ENCODE measurements at regions not wholly inside any gene's neighbourhood (a gene's known extent, or its start where the extent isn't known, plus 50 kb on each side); places are given as distances from the start of the nearest gene placed in this dataset.

DNA sequence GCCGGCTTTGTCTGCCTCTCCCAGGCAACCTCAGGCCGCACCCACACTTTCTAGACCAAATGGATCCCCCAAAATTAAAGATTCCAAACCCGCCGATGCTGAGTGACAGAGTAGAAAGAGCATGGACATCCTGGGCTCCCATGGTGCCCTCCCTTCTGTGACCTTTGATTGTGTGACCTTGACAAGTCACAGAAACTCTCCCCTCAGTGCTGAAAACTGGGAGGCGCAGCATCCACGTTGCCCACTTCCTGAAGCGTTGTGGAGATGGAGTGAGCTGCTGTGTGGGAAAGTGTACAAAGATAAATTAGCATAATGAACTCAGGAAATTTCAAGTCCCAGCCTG, 74.4 kb upstream of the MFGE8 start:
- TF ChIP-seq, protein P1, sequence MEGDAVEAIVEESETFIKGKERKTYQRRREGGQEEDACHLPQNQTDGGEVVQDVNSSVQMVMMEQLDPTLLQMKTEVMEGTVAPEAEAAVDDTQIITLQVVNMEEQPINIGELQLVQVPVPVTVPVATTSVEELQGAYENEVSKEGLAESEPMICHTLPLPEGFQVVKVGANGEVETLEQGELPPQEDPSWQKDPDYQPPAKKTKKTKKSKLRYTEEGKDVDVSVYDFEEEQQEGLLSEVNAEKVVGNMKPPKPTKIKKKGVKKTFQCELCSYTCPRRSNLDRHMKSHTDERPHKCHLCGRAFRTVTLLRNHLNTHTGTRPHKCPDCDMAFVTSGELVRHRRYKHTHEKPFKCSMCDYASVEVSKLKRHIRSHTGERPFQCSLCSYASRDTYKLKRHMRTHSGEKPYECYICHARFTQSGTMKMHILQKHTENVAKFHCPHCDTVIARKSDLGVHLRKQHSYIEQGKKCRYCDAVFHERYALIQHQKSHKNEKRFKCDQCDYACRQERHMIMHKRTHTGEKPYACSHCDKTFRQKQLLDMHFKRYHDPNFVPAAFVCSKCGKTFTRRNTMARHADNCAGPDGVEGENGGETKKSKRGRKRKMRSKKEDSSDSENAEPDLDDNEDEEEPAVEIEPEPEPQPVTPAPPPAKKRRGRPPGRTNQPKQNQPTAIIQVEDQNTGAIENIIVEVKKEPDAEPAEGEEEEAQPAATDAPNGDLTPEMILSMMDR (IDR thresholded peaks at IDR 0.05; ENCODE audit: insufficient read depth, low read depth, low read length, missing control alignments): no peak
- DNase-seq (ENCODE audit: low read depth): no peak
- no peak overlapping the region for H3K4me3 ChIP-seq (ENCODE audit: low read length)

DNA sequence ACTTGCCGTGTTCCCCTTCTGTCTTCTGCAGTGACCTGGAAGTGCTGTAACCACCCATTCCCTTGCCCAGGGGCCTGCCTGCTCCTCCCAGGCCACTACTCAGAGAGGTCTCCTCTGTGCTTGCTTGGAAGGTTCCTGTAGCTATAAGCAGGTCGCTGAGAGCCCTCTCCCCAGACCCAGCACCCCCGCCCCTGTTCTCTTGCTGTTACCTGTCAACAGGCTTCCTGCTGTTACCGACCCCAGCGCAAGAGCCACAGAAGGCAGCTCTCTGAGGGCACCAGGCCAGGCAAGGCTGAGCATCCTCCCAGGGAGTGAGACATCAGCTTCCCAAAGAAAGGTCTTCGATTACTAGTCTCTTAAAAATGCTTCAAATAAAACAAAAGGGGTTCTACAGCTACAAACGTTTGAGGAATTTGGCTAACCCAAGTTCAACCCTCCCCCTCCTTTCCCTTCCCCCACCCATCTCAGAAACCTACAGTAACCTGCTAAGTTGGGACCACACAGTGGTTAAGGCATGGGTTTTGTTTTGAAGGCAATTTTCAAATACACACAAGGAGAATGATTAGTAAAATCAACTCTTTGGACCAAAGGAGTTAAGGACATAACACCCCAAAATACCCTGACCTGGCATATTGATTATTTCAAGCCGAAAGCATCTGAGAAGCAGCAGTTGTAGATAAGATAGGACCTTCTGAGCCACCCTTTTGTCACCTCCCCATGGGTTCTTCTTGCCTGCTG, 74.9 kb upstream of the MFGE8 start:
- H3K4me3 ChIP-seq (ENCODE audit: low read length): no peak overlapping the region
- no peak for DNase-seq (ENCODE audit: low read depth)
- TF ChIP-seq, protein P1 (IDR thresholded peaks at IDR 0.05; ENCODE audit: insufficient read depth, low read depth, low read length, missing control alignments): no peak

DNA sequence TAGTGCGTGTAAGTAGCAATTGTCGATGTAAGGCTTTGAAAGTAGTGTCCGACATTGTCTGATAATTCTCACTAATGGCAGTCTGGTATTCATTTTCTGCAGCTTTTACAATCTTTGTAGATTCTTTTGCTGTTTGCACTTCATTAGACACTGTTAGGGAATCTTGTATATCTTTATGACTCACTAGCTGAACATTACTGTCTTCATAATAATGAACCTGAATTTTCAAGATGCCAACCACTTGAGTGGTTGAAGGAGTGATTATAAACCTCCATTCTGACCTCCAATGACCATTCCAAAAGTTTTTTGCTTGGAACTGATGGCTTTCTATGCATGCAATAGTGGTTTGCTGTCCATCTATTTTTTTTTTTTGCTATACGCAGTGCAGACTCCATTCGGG, 76.4 kb upstream of the MFGE8 start:
- no peak for DNase-seq (ENCODE audit: low read depth)
- TF ChIP-seq, protein P1 (IDR thresholded peaks at IDR 0.05; ENCODE audit: insufficient read depth, low read depth, low read length, missing control alignments): no peak
- H3K4me3 ChIP-seq (ENCODE audit: low read length): no peak overlapping the region

DNA sequence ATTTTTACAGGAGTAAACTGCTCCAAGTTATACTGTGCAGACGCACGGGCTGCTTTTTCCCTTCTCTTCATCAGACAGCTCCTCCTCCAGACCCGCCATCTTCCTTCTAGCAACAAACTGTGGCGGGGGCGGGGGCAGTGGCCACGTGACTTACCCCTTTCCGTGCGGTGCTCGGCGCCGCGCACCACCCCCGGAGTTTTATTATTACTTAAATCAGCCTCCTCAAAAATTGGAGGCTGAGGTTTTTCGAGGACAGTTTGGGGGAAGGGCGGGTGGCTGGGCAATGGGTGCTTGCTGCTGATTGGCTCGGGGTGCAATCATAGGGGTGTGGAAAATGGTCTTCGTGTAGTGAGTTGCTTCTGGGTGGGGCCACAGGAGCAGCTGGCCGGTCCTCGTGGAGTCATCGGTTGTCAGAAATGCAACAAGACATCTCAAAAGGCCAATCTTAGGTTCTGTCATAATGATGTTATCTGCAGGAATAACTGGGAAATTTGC, 77.1 kb upstream of the MFGE8 start:
- DNase-seq (ENCODE audit: low read depth): no peak
- TF ChIP-seq, protein P1 (IDR thresholded peaks at IDR 0.05; ENCODE audit: insufficient read depth, low read depth, low read length, missing control alignments): no peak
- no peak overlapping the region for H3K4me3 ChIP-seq (ENCODE audit: low read length)

DNA sequence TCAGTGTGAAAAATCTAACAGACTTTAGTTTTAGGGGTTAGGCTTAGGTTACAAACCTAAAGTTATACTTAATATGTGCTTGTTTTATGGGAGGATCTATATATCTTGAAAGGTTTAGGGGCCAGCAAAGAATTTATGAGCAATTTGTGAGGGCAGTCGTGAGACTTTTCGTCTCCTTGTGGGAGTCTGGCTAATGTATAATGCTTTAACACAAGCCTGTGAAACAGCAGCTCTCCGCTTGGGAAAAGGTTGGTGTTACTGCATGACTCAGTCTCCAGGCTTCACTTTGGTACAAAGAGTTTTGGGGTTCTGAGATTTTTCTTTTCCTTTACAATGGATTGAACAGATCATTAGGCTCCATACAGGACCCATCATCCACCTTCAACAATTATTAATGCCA, 79.0 kb upstream of the MFGE8 start:
- no peak for DNase-seq (ENCODE audit: low read depth)

DNA sequence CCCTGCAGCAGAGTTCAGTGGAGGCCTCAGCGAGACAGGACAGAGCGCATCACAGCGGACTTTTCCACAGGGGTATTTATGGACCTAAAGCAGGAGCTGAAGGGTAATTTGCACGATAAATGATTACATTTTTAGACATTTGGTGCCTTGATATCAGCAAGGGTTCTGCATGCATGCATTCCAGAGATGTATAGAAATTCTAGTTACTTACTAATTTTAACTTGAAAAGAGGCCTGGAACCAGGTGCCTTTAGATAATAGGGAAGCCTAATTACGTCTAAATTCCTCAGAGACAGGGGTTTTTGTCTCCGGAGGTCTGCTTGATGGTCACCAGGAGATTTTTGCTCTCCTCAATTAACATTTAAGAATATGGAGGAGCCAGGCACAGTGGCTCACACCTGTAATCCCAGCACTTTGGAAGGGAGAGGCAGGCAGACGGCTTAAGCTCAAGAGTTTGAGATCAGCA, 79.8 kb upstream of the MFGE8 start:
- H3K4me3 ChIP-seq (ENCODE audit: low read length): no peak overlapping the region

More for the DNA sequence above, 79.0 kb upstream of the MFGE8 start:
- TF ChIP-seq, protein P1 (IDR thresholded peaks at IDR 0.05; ENCODE audit: insufficient read depth, low read depth, low read length, missing control alignments): no peak
- no peak overlapping the region for H3K4me3 ChIP-seq (ENCODE audit: low read length)

More for the DNA sequence above, 79.8 kb upstream of the MFGE8 start:
- TF ChIP-seq, protein P1 (IDR thresholded peaks at IDR 0.05; ENCODE audit: insufficient read depth, low read depth, low read length, missing control alignments): no peak
- DNase-seq (ENCODE audit: low read depth): no peak

Data from epithelial cell of esophagus (primary cell).